NCI-H2196 treated with DMSO at 0.1 percent for 48 hours (cell line): ENCODE measurements at regions not wholly inside any gene's neighbourhood (a gene's known extent, or its start where the extent isn't known, plus 50 kb on each side); places are given as distances from the start of the nearest gene placed in this dataset.
"Not testable (repeated sequence)": the region's sequence is repeated elsewhere in the genome, so short reads cannot be mapped to it uniquely, and the experiment has no call there.

Experiments used
- DNase-seq: peaks from one replicate; lab custom pipeline; 2025; ENCODE audit not compliant: unreplicated experiment; lab: John Stamatoyannopoulos, UW

GRCh38 chr2:2906091-2906490 lies 471.5 kb downstream of the EIPR1 start:
- no peak for DNase-seq

GRCh38 chr2:2904721-2905350 lies 472.8 kb downstream of the EIPR1 start:
- DNase-seq = no peak

- no peak for DNase-seq
Measured at GRCh38 chr2:2902547-2903281, 474.9 kb downstream of the EIPR1 start.

GRCh38 chr2:2901384-2902345 lies 476.0 kb downstream of the EIPR1 start:
- no peak for DNase-seq

GRCh38 chr2:2899826-2900225 lies 477.8 kb downstream of the EIPR1 start:
- DNase-seq = no peak

GRCh38 chr2:2898744-2899143 lies 478.9 kb downstream of the EIPR1 start:
- no peak for DNase-seq

GRCh38 chr2:2896643-2897042 lies 481.0 kb downstream of the EIPR1 start:
- DNase-seq = no peak

- no peak for DNase-seq
Measured at GRCh38 chr2:2896011-2896410, 481.6 kb downstream of the EIPR1 start.

- not testable (repeated sequence) for DNase-seq
Measured at GRCh38 chr2:2894011-2894410, 483.6 kb downstream of the EIPR1 start.

- DNase-seq = no peak
Measured at GRCh38 chr2:2892892-2893291, 484.7 kb downstream of the EIPR1 start.

- DNase-seq = no peak
Measured at GRCh38 chr2:2892378-2892777, 485.2 kb downstream of the EIPR1 start.

- DNase-seq = no peak
Measured at GRCh38 chr2:2890901-2891300, 486.7 kb downstream of the EIPR1 start.

GRCh38 chr2:2890246-2890645 lies 487.4 kb downstream of the EIPR1 start:
- no peak for DNase-seq

GRCh38 chr2:2889646-2890045 lies 488.0 kb downstream of the EIPR1 start:
- DNase-seq = no peak

- DNase-seq = no peak
Measured at GRCh38 chr2:2889141-2889540, 488.5 kb downstream of the EIPR1 start.

- no peak for DNase-seq
Measured at GRCh38 chr2:2887772-2888387, 489.7 kb downstream of the EIPR1 start.

- DNase-seq = no peak
Measured at GRCh38 chr2:2886922-2887321, 490.7 kb downstream of the EIPR1 start.

GRCh38 chr2:2881499-2881898 lies 496.1 kb downstream of the EIPR1 start:
- no peak for DNase-seq

GRCh38 chr2:2880938-2881337 lies 496.7 kb downstream of the EIPR1 start:
- DNase-seq = no peak

- DNase-seq = no peak
Measured at GRCh38 chr2:2879781-2880180, 497.8 kb downstream of the EIPR1 start.

- no peak for DNase-seq
Measured at GRCh38 chr2:2879071-2879470, 498.5 kb downstream of the EIPR1 start.
